ENCODE measurements at regions not wholly inside any gene's neighbourhood (a gene's known extent, or its start where the extent isn't known, plus 50 kb on each side); places are given as distances from the start of the nearest gene placed in this dataset.

- no peaks in the 10 kb centered on the region for H3K9me3 ChIP-seq (ENCODE audit: severe bottlenecking)
- no peak for DNase-seq (ENCODE audit: low spot score)
- H3K4me1 ChIP-seq (ENCODE audit: insufficient read depth, poor library complexity, severe bottlenecking) = no peaks in the 10 kb centered on the region
- no peaks in the 10 kb centered on the region for H3K27me3 ChIP-seq (ENCODE audit: insufficient read depth, poor library complexity, severe bottlenecking)
- H3K4me3 ChIP-seq (ENCODE audit: severe bottlenecking) = no peak overlapping the region
- no peak for TF ChIP-seq CTCF (IDR thresholded peaks at IDR 0.05; ENCODE audit: poor library complexity, severe bottlenecking)
- no peak overlapping the region for H3K27ac ChIP-seq (ENCODE audit: poor library complexity, severe bottlenecking)
- H3K36me3 ChIP-seq (ENCODE audit: low read depth) = no peaks in the 10 kb centered on the region
- ATAC-seq (ENCODE audit: low read depth) = no peak
Measured at GRCh38 chr4:117623326-117623725, 411.0 kb upstream of the NDST3 start.

GRCh38 chr4:117626664-117627063, 407.6 kb upstream of the NDST3 start:
- no peak for TF ChIP-seq CTCF (IDR thresholded peaks at IDR 0.05; ENCODE audit: poor library complexity, severe bottlenecking)
- no peaks in the 10 kb centered on the region for H3K4me1 ChIP-seq (ENCODE audit: insufficient read depth, poor library complexity, severe bottlenecking)
- H3K4me3 ChIP-seq (ENCODE audit: severe bottlenecking) = no peak overlapping the region
- DNase-seq (ENCODE audit: low spot score) (no peak), ATAC-seq (ENCODE audit: low read depth) (no peak)
- no peak overlapping the region for H3K27ac ChIP-seq (ENCODE audit: poor library complexity, severe bottlenecking)
- peaks cover 3% of the 10 kb centered on the region for H3K9me3 ChIP-seq (ENCODE audit: severe bottlenecking)
- no peaks in the 10 kb centered on the region for H3K36me3 ChIP-seq (ENCODE audit: low read depth)
- H3K27me3 ChIP-seq (ENCODE audit: insufficient read depth, poor library complexity, severe bottlenecking) = no peaks in the 10 kb centered on the region

GRCh38 chr4:117634716-117635115, 399.6 kb upstream of the NDST3 start:
- DNase-seq (ENCODE audit: low spot score) (no peak), ATAC-seq (ENCODE audit: low read depth) (no peak)
- TF ChIP-seq CTCF (IDR thresholded peaks at IDR 0.05; ENCODE audit: poor library complexity, severe bottlenecking) = no peak
- Histone ChIP-seq H3K36me3 (ENCODE audit: low read depth) (no peaks in the 10 kb centered on the region), H3K9me3 (ENCODE audit: severe bottlenecking) (peaks cover 3% of the 10 kb centered on the region), H3K4me1 (ENCODE audit: insufficient read depth, poor library complexity, severe bottlenecking) (no peaks in the 10 kb centered on the region), H3K4me3 (ENCODE audit: severe bottlenecking) (no peak overlapping the region), H3K27ac (ENCODE audit: poor library complexity, severe bottlenecking) (no peak overlapping the region), H3K27me3 (ENCODE audit: insufficient read depth, poor library complexity, severe bottlenecking) (no peaks in the 10 kb centered on the region)

- Histone ChIP-seq H3K4me1 (ENCODE audit: insufficient read depth, poor library complexity, severe bottlenecking) (no peaks in the 10 kb centered on the region), H3K36me3 (ENCODE audit: low read depth) (no peaks in the 10 kb centered on the region), H3K4me3 (ENCODE audit: severe bottlenecking) (no peak overlapping the region), H3K27ac (ENCODE audit: poor library complexity, severe bottlenecking) (no peak overlapping the region), H3K9me3 (ENCODE audit: severe bottlenecking) (no peaks in the 10 kb centered on the region), H3K27me3 (ENCODE audit: insufficient read depth, poor library complexity, severe bottlenecking) (no peaks in the 10 kb centered on the region)
- no peak for TF ChIP-seq CTCF (IDR thresholded peaks at IDR 0.05; ENCODE audit: poor library complexity, severe bottlenecking)
- no peak for DNase-seq (ENCODE audit: low spot score)
- no peak for ATAC-seq (ENCODE audit: low read depth)
Measured at GRCh38 chr4:117637347-117637746, 396.9 kb upstream of the NDST3 start.

- no peak overlapping the region for H3K4me3 ChIP-seq (ENCODE audit: severe bottlenecking)
- H3K27me3 ChIP-seq (ENCODE audit: insufficient read depth, poor library complexity, severe bottlenecking) = no peaks in the 10 kb centered on the region
- TF ChIP-seq CTCF (IDR thresholded peaks at IDR 0.05; ENCODE audit: poor library complexity, severe bottlenecking) = no peak
- no peak overlapping the region for H3K27ac ChIP-seq (ENCODE audit: poor library complexity, severe bottlenecking)
- no peaks in the 10 kb centered on the region for H3K36me3 ChIP-seq (ENCODE audit: low read depth)
- ATAC-seq (ENCODE audit: low read depth) = no peak
- H3K9me3 ChIP-seq (ENCODE audit: severe bottlenecking) = no peaks in the 10 kb centered on the region
- no peaks in the 10 kb centered on the region for H3K4me1 ChIP-seq (ENCODE audit: insufficient read depth, poor library complexity, severe bottlenecking)
- DNase-seq (ENCODE audit: low spot score) = no peak
Measured at GRCh38 chr4:117640836-117641235, 393.4 kb upstream of the NDST3 start.
